H1 (cell line): ENCODE measurements at regions not wholly inside any gene's neighbourhood (a gene's known extent, or its start where the extent isn't known, plus 50 kb on each side); places are given as distances from the start of the nearest gene placed in this dataset.

ENCODE experiments used
- BACH1 ChIP-seq: IDR thresholded peaks from 2 replicates; pipeline ENCODE4 v1.6.1; 2012; ENCODE audit warnings: low read length, improper control_type of control experiment
- CBX8 ChIP-seq: fragments of 300-800, 300-1000 bp; sonication (generic); IDR thresholded peaks from 2 replicates; pipeline ENCODE4 v1.7.1; 2016; ENCODE audit warnings: low read depth, low read length, borderline replicate concordance
- CHD7 ChIP-seq: fragments of 300-600 bp; sonication (generic); IDR thresholded peaks from 2 replicates; pipeline ENCODE4 v1.7.1; 2012; ENCODE audit warnings: low read length, moderate library complexity, mild to moderate bottlenecking, inconsistent platforms; ENCODE audit not compliant: insufficient replicate concordance
- CREB1 ChIP-seq: IDR thresholded peaks from 2 replicates; pipeline ENCODE4 v1.6.1; 2012; ENCODE audit warnings: inconsistent platforms
- CTBP2 ChIP-seq: IDR thresholded peaks from 2 replicates; pipeline ENCODE4 v1.7.0; 2011; ENCODE audit warnings: borderline replicate concordance, mild to moderate bottlenecking, moderate library complexity, mixed read lengths, low read length; ENCODE audit not compliant: insufficient read depth, insufficient read length
- CTCF ChIP-seq, 3 experiments: IDR thresholded peaks; 1 replicate in 2 of 3; 2 replicates in 1 of 3; pipeline versions ENCODE4 v1.5.1 to v1.6.1; 2011; ENCODE audit warnings: low read length in 3 of 3, mild to moderate bottlenecking in 3 of 3, inconsistent platforms in 2 of 3, low read depth in 1 of 3, moderate library complexity in 1 of 3; ENCODE audit not compliant: insufficient read depth in 1 of 3; ENCODE audit errors: control extremely low read depth in 1 of 3
- EGR1 ChIP-seq: IDR thresholded peaks from 2 replicates; pipeline ENCODE4 v1.6.1; 2011; ENCODE audit warnings: low read depth, low read length, borderline replicate concordance
- HDAC2 ChIP-seq, 2 experiments: fragments of 300-600 bp in 1 of 2; sonication (generic) in 1 of 2; IDR thresholded peaks; 2 replicates each; pipeline ENCODE4 v1.6.1; 2011 to 2012; ENCODE audit warnings: low read depth in 2 of 2, low read length in 2 of 2, mild to moderate bottlenecking in 2 of 2, moderate library complexity in 2 of 2, borderline replicate concordance in 1 of 2, inconsistent platforms in 1 of 2
- SIX5 ChIP-seq: IDR thresholded peaks from 2 replicates; pipeline ENCODE4 v1.6.1; 2011; ENCODE audit warnings: mild to moderate bottlenecking, low read depth, low read length
- SRF ChIP-seq: IDR thresholded peaks from 2 replicates; pipeline ENCODE4 v1.6.1; 2011; ENCODE audit warnings: mild to moderate bottlenecking, low read depth, low read length, moderate library complexity

GRCh38 chr3:158977497-158977896 lies 175.6 kb downstream of the MFSD1 start (continued):
- no peak for TF ChIP-seq CHD7
- TF ChIP-seq SRF: no peak
- no peak for TF ChIP-seq CBX8
- TF ChIP-seq HDAC2 (IDR thresholded peaks at IDR 0.05; ENCODE audit: borderline replicate concordance in 1 of 2, low read depth in 2 of 2, low read length in 2 of 2): no peak
- no peak for TF ChIP-seq BACH1
- no peak for TF ChIP-seq EGR1
- no peak for TF ChIP-seq SIX5
- no peak for TF ChIP-seq CTCF (IDR thresholded peaks at IDR 0.05; ENCODE audit: control extremely low read depth in 1 of 3, insufficient read depth in 1 of 3, low read depth in 1 of 3, low read length in 3 of 3)
- no peak for TF ChIP-seq CTBP2
- TF ChIP-seq CREB1: no peak
